Activated T-helper 1 cell treated with anti-CD3 and anti-CD28 coated beads, Interleukin-2, amount 50 U/mL, for 16 hours (primary cell): ENCODE measurements at regions not wholly inside any gene's neighbourhood (a gene's known extent, or its start where the extent isn't known, plus 50 kb on each side); places are given as distances from the start of the nearest gene placed in this dataset.
A peak's percentile ranks its signal among the peaks of the same experiment; 100 is the strongest.
"Not testable (repeated sequence)": the region's sequence is repeated elsewhere in the genome, so short reads cannot be mapped to it uniquely, and the experiment has no call there.

Experiments used
- DNase-seq, 2 donors: peaks; one replicate each; pipeline ENCODE4 v3.0.0-alpha.2; 2020; ENCODE audit warnings: low read depth in 1 of 2, low spot score in 1 of 2

GRCh38 chr15:21357056-21357455, 83.2 kb downstream of the POTEB3 start:
- not testable (repeated sequence) for DNase-seq

- DNase-seq = not testable (repeated sequence)
Observed at GRCh38 chr15:21355944-21356343, 84.4 kb downstream of the POTEB3 start.

GRCh38 chr15:21354597-21354996, 85.7 kb downstream of the POTEB3 start:
- not testable (repeated sequence) for DNase-seq

GRCh38 chr15:21352670-21353318, 87.5 kb downstream of the POTEB3 start:
- not testable (repeated sequence) for DNase-seq

GRCh38 chr15:21344960-21345359, 95.3 kb downstream of the POTEB3 start:
- DNase-seq = not testable (repeated sequence)

- not testable (repeated sequence) for DNase-seq
Observed at GRCh38 chr15:21344500-21344899, 95.8 kb downstream of the POTEB3 start.

- DNase-seq = not testable (repeated sequence)
Observed at GRCh38 chr15:21337028-21337427, 103.3 kb downstream of the POTEB3 start.

- peak in 1 of 2 donors; percentile 1 for DNase-seq
Observed at GRCh38 chr15:21324720-21325460, 115.4 kb downstream of the POTEB3 start.

GRCh38 chr15:21284353-21284752, 155.9 kb downstream of the POTEB3 start:
- not testable (repeated sequence) for DNase-seq

- DNase-seq = not testable (repeated sequence)
Observed at GRCh38 chr15:21283210-21283609, 157.1 kb downstream of the POTEB3 start.

GRCh38 chr15:21280272-21280671, 160.0 kb downstream of the POTEB3 start:
- DNase-seq = not testable (repeated sequence)

GRCh38 chr15:21272176-21272982, 167.9 kb downstream of the POTEB3 start:
- not testable (repeated sequence) for DNase-seq

- no peak for DNase-seq
Observed at GRCh38 chr15:21271566-21271965, 168.7 kb downstream of the POTEB3 start.

- DNase-seq = no peak
Observed at GRCh38 chr15:21270474-21270873, 169.8 kb downstream of the POTEB3 start.

GRCh38 chr15:21269673-21270072, 170.6 kb downstream of the POTEB3 start:
- not testable (repeated sequence) for DNase-seq

- no peak for DNase-seq
Observed at GRCh38 chr15:21269121-21269520, 171.2 kb downstream of the POTEB3 start.

- no peak for DNase-seq
Observed at GRCh38 chr15:21268436-21268940, 171.8 kb downstream of the POTEB3 start.

- DNase-seq = no peak
Observed at GRCh38 chr15:21267671-21268395, 172.5 kb downstream of the POTEB3 start.

GRCh38 chr15:21267226-21267625, 173.1 kb downstream of the POTEB3 start:
- no peak for DNase-seq

- not testable (repeated sequence) for DNase-seq
Observed at GRCh38 chr15:21265628-21266027, 174.7 kb downstream of the POTEB3 start.
